Skeletal muscle cell (primary cell): ENCODE measurements at regions not wholly inside any gene's neighbourhood (a gene's known extent, or its start where the extent isn't known, plus 50 kb on each side); places are given as distances from the start of the nearest gene placed in this dataset.

Source experiments
- DNase-seq: peaks from one replicate; pipeline ENCODE4 v3.0.0-alpha.2; 2010; ENCODE audit warnings: low read depth
- H3K4me3 ChIP-seq: 2 replicates; pipeline ENCODE4 v1.5.1; 2011; ENCODE audit warnings: low read depth, mild to moderate bottlenecking, control low read depth, low read length, moderate library complexity

DNA sequence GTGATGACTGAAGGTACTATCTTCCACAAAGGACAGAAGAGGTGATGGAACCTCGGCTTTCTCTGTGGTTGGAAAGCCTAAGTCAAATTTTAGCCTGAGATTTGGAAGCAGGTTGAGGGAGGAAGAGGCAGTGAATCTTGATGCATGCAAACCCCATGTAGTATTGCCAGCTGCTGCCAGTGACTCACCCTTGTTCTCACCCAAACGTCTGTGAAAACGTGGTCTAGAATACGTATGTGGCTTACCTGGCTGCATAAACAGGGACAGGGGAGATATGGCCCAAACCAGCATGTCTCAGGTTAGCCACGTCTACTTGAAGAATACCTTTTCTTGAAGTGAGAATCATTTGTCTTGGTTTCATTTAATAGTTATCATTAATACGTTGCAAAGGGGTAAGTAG lies 438.0 kb upstream of the MAF start:
- H3K4me3 ChIP-seq: no peak overlapping the region
- no peak for DNase-seq

DNA sequence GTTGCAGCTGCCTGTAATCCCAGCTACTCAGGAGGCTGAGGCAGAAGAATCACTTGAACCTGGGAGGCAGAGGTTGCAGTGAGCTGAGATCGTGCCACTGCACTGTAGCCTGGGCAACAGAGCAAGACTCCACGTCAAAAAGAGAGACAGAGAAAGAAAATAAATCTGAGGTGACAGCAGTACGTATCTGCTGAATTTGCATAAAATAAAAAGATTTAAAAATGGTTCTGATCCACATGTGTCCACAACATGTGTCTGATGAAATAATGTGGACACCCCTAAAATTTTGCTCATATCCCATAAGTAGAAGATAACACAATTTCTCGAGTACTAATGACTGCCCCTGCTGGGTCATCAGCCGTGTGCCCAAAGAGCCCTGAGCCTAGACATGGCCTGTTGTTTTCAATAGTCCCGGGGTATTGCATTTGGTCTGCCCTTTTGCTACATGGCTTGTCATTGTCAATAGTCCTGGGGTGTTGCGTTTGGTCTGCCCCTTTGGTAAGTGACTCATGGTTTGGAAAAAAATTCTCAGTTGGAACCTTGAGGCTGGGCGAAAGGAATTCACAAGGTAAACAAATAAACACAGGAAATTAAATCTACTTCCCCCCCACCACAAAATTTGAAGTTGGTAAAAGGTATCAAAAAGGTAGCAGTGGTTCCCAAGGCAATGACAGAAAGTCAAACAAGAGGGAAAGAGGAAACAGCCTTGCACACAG lies 434.6 kb upstream of the MAF start:
- no peak for DNase-seq
- H3K4me3 ChIP-seq: no peak overlapping the region

DNA sequence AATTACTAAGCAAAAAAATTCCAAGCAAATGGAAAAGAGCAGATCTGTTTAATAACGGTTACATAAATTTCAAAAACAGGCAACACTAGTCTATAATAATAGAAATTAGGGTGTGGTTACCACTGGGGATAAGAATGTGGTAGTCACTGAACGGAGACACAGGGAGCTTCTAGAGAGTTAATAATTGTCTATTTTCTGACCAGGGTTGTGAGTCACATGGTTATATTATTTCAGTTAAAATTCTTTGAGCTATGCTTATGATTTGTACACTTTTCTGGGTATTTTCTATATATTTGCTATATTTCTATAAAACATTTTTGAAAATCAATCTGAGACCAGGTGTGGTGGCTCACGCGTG lies 433.9 kb upstream of the MAF start:
- H3K4me3 ChIP-seq: no peak overlapping the region
- no peak for DNase-seq

DNA sequence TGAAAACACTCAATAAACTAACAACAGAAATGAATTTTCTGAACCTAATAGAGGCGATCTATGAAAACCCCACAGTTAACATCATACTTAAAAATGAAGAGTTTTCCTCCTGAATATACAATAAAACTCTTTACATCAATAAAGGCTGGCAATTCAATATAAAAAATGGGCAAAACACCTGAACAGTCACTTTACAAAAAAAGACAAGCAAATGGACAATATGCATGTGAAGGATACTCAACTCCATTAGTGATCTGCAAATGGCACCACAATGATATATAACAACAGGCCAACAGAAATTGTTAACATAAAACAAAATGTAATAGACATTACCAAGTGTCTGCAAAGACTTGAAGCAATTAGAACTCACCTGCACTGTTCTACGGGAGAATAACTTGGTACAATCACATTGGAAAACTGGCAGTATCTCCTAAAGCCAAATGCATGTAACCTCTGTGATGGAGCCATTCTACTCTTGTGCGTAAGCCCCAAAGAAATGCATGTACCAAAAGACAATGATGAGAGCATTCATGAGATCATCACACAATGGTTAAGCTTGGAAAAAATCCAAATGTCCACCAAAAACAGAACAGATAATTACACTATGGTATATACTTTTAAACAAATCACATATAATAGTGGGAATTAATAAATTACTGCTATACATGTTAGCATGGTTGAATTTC lies 433.4 kb upstream of the MAF start:
- no peak overlapping the region for H3K4me3 ChIP-seq
- DNase-seq: no peak

DNA sequence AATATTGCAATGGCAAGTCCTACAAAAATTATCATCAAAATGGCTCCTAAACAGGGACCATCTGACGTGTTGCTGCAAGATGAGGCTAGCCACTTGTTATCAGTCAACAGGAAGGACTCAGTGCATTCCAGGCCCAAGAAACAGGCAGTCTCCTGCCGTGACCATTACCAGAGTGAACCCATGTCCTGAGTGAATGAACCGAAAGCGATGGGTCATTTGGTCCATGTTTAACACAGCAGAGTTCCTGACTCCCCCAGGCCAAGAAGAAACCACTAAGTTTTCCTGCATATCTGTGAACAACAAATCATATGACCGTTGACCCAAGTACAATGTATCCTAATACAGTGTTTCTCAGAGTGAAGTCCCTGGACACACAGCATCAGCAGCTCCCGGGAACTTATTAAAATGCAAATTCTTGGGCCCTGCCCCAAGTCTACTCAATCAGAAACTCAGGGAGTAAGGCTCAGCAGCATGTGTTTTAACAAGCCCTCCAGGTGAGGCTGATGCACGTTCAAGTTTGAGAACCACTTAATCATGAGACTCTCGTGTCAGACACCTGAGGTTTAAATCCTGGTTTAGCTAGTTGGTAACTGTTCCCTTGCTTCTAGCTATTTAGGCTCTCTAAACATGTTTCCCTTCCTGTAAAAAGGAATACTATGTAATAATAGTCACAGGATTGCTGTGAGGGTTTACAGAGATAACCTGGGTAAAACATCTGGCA lies 429.4 kb upstream of the MAF start:
- no peak for DNase-seq
- no peak overlapping the region for H3K4me3 ChIP-seq

DNA sequence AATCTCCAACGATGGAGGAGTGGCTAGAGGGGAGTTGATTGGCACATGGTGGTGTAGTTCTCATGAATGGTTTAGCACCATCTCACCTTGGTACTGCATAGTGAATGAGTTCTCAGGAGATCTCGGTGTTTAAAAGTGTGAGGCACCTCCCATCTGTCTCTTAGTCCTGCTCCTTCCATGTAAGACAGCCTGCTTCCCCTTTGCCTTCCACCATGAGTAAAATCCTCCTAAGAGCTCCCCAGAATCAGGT lies 428.8 kb upstream of the MAF start:
- no peak overlapping the region for H3K4me3 ChIP-seq
- no peak for DNase-seq

DNA sequence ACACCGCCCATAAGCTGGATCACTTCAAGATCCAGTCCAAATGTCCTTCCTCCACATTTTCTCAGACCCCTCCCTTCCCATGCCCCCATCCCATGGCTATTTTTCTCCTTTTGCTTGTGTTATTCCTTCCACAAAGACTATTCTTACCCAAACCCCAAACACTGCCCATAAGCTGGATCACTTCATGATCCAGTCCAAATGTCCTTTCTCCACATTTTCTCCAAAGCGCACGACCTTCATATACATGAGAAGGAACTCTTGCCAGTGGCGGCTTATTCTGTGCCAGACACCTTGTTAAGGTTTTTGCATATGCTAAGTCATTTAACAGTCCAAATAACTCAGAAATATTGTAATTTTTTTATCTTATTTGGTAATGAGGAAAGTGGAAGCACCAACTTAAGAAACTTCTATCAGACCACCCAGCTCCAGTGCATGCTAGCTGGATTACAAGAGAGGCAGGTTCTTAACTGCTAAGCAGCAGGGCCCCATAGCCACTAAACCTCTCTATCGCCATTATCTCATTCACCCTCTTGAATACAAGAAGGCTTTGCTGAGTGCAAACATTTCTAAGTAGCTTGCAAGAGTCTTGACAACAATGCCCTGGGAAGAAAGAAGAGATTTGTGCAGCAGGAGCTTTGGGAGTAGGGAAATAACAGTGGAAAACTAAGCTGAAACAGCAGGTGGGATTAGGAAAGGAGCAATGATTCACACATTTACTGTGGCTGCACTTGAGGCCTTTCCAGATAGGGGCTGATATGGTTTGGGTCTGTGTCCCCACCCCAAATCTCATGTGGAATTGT lies 428.2 kb upstream of the MAF start:
- no peak for DNase-seq

DNA sequence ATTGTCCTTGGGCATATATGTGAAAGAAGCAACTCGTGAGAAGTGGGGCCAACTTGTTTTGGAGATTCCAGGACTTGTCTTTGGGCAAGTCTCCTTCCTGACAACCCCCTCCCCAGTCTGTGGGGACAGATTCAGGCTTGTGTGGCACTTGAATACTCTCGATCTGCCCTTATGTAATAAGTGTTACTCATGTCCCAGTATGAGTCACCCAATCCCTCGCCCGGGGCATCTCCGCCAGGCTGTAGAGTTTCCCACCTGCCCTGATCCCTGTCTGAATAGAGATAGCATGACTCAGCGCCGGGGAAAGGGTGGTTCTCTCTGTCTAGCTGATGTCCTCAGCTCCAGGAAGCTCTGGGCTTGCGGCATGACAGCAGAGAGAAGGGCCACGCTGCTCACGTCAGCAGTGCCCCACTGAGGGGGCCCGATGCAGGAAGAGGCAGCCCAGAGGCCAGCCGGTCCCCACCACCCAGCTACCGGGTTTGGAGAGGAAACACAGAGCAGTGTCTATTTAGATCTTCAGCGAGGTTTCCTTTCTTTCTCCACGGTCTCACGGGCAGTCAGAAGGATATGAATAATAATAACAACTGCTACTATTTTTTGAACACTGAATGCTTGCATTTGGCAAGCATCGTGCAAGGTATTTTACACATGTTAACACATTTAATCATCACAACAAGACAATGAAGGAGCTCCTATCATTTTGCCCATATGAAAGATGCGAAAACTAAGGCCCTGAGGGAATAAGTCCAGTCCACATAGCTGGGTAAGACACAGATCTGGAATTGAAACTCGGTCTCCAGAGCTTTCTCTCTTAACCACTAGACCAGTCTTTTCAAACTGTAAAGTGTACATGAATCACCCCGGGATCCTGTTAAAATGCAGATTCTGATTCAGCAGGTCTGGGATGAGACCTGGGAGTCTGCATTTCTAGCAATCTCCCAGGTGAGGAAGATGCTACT lies 426.7 kb upstream of the MAF start:
- no peak overlapping the region for H3K4me3 ChIP-seq
- DNase-seq: peak; percentile 80

More for the DNA sequence above, 428.2 kb upstream of the MAF start:
- H3K4me3 ChIP-seq: no peak overlapping the region

DNA sequence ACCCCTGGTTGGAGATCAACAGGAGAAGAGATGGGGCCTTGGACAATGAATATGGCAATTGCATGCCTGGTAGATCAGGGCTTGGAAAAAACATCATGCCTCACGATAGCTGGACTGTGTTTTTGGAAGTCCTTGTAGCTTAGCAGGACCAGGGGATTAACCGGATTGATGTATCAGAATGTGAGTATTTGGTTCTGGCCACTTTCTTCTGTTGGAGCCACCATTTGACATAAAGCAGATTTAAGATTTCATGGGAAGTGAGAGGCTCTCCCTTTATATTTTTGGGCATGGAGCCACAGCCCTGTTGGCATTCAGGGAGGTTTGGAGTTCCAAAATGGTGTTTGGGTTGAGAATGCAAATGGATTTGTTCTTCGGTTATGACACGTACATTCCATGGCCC lies 424.7 kb upstream of the MAF start:
- H3K4me3 ChIP-seq: no peak overlapping the region
- DNase-seq: no peak

DNA sequence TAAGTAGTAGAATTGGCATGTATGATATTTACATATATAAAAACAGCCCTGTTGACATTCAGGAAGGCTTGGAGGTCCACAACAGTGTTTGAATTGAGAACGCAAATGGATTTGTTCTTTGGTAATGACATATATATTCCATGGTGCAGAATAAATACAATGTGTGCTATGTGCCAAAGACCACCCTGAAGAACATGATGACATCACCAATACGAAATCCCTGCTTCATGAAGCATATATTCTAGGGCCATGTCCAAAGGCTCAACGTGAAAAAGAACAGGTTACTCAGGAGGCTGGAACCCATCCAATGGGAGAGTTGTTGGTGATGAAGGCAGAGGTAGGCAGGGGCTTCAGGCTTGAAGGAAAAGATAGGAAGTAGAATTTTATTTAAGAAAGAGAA lies 423.9 kb upstream of the MAF start:
- no peak overlapping the region for H3K4me3 ChIP-seq
- no peak for DNase-seq

DNA sequence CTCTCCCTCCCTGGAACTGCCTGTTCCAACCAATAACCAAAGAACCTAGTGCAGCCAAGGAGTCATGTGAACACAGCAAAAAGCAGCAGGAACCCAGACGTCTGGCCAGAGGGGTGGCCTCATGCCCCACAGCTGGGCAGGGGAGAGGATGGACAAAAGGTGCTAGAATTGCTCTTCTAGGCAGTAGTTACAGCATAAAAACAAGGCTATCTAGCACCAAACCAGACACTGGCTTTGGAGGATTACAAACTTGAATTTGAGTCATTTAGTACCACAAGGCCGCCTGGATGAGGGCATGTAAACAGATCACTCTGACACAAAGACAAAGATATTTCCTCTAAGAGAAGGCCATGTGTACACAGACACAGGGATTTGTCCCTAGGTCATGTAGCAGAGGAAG lies 423.3 kb upstream of the MAF start:
- peak; percentile 20 for DNase-seq
- H3K4me3 ChIP-seq: no peak overlapping the region

DNA sequence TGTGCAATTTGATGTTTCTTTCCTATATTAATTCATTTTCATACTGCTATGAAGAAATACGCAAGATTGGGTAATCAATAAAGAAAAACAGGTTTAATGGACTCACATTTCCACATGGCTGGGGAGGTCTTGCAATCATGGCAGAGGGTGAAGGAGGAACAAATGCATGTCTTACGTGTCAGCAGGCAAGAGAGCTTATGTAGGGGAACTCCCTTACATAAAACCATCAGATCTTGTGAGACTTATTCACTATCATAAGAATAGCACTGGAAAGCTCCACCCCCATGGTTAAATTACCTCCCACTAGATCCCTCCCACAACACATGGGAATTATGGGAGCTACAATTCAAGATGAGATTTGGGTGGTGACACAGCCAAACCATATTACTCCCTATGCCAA lies 418.9 kb upstream of the MAF start:
- no peak overlapping the region for H3K4me3 ChIP-seq
- no peak for DNase-seq

DNA sequence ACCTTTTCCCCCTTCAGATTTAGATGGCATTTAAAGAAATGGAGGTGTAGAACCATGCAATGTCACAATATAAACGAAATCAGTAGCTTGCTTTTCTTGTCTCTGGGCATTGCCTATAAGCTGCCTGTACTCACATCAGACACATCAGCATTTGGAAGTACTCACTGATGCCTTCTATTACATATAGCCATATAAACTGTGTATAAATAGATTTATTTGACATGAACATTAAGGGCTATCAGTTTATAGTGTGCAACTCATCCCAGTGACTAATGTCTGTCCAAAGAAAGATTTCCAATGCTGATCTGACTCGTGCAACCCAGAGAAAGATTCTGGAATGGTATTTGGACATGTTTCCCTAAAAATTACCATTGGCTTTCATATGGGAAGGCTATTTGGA lies 417.9 kb upstream of the MAF start:
- no peak for DNase-seq
- no peak overlapping the region for H3K4me3 ChIP-seq

DNA sequence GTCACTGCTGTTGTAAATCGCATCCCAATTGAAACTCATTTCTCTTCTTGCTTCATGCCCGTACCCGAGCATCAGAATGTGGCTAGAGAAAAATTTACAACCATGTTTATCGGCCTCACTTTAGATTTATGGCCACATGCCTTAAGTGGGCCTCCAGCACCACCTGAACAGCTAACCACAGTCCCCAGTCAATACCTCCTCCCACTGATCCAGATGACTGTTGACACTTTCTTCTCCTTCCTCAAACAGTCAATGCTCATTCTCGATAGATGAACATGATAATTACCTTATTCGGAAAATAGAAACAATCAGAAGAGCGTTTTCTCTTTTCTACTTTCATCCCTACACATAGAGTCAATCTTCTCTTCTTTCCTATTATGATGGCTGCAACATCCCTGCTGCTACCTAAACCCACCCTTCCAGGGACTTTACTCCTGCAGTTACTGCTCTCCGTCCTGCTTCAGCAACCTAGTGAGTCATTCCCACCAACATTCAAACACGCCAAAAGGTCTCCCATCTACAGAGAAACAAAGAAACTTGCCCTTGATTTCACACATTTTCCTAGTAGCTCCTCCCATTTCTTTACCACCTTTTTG lies 416.3 kb upstream of the MAF start:
- no peak for DNase-seq
- no peak overlapping the region for H3K4me3 ChIP-seq

DNA sequence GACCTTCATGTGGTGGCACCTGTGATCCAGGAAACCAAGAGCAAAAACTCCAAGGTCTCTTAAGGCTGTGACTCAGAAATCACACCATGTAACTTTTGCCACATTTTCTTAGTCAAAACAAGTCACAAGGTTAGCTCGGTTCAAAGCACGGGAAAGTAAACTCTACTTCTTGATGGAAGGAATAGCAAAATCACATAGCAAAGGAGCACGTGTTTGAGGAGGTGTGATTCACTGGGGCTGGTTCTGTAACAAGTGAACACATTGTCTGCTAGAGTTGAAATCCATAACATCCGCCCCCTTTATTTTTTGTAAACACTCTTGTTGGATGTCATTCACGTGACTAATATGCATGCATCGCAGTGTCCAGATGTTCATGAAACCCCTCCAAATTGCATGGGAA lies 415.0 kb upstream of the MAF start:
- H3K4me3 ChIP-seq: no peak overlapping the region
- no peak for DNase-seq

DNA sequence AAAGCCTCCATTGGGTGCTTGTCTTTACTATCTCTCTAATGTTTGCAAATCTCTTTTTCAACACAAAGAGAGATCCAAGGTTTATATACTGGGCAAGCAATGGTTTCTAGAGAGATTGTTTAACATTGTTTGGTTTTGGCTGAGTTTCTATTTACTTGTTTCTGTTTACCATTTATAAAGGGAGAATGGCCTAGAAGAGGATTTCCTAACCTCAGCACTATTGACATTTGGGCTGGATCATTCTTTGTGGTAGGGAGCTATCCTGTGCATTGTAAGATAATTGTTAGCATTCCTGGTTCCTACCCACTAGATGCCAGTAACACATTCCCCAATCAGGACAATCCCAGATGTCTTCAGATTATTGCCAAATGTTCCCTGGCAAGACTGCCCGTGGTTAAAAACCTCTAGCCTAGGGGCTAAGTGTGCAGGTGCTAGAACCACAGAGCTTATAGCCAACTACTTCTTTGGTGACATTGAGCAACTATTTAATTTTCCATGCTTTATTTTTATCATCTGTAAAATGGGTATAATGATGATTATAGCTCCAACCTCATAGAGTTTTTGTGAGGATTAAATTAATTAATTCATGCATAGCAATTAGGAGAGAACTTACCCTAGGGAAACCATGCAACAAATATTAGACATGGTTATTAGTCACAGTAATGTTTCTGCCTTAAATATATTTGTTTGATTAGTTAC lies 413.9 kb upstream of the MAF start:
- no peak for DNase-seq
- H3K4me3 ChIP-seq: no peak overlapping the region

DNA sequence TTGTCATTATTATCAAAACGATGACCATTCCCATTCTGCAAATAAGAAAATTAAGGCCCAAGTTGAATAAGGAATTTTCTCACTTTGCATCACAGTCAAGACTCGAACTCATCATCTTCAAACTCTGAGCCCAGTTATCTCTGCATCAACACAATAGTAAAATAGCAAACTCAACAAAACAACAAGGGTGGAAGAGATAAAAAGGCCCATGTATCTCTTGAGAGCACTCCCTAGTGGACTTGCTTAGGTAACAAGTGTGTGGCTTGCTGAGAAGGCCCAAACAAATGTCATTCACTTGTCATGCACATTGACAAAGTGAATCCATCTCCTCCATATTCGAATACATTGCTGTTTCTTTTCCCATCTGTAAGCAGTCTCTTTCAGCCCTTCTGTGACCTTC lies 412.0 kb upstream of the MAF start:
- H3K4me3 ChIP-seq: no peak overlapping the region
- DNase-seq: no peak

DNA sequence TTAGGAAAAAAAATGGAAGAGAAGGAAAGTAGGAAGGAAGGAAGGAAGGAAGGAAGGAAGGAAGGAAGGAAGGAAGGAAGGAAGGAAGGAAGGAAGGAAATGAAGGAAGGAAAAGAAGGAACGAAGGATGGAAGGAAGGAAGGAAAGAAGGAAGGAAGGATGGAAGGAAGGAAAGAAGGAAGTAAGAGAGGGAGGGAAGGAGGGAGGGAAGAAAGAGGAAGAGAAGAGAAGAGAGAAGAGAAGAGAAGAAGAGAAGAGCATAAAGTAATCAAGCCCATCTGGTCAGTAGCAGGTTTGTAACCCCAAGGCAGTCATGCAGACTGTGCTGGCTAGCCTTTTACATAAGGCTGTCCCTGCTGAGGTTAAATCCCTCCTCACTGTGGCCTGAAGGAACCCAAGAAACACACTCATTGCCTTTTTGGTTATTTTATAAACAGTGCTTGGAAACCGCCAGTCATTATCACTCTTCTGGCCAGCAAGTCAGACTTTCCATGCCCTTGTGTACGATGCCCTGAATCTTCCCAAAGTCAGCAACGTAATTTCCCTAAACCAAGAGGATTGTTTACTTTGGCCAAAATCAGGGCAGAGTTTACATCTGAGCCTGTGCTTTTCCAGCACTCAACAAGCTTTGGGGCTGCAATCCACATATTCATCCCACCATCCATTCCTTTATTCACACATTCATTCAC lies 409.6 kb upstream of the MAF start:
- H3K4me3 ChIP-seq: no peak overlapping the region
- DNase-seq: no peak
